ENCODE measurements at regions not wholly inside any gene's neighbourhood (a gene's known extent, or its start where the extent isn't known, plus 50 kb on each side); places are given as distances from the start of the nearest gene placed in this dataset.
"Not testable (repeated sequence)": the region's sequence is repeated elsewhere in the genome, so short reads cannot be mapped to it uniquely, and the experiment has no call there.

DNA sequence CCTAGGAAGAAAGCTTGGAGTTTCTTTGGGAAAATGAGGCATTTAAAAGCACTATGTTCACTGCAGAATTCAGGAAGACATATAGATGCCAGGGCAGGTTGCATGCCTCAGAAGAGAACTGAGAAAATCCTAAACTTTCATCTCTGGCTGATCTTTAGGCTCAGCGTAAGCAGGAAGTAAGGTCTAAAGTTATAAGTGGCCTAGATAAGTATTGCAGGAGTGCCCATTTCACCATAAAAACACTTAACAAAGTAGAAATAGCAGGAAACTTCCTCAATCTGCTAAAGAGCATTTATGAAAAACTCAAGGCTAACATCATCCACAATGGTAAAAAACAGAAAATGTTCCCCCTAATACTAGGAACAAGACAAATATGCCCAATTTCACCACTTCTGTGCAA lies 320.3 kb downstream of the BMP2 start:
- DNase-seq, result no peak

DNA sequence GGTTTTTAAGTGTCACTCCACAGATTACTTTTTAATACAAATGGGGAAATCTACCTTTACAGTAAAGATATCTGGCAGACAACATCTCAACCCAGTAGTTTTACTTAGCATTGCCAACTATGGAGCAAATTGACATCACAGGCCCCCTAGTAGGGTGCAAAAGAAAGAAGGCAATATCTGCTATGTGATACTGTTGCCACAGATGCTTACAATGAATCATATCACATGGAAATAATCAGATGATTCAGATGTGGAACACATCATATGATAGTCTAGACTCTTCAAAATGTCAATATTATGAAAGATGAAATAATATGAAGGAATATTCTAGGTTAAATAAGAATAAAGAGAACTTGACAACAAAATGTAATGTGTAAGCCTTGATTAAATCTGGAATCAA lies 322.5 kb downstream of the BMP2 start:
- no peak for DNase-seq

DNA sequence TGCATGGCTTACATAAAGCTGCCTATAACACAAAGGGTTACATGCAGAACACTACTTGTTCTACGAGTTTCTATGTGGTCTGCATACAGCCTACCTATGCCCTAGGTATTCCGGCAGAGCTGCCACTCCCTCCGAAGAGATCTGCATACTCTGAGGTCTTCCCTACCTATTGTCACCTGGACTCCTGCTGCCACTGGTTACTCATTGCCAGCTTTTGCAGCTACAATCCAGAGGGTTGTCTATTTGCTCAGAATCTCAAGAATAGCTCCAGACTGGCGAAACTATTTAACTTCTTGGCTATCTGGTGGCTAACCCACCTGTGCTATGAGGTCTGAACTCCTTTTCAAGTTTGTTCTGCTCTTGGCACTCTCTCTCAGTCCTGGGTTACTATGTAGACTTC lies 323.3 kb downstream of the BMP2 start:
- DNase-seq, result no peak

DNA sequence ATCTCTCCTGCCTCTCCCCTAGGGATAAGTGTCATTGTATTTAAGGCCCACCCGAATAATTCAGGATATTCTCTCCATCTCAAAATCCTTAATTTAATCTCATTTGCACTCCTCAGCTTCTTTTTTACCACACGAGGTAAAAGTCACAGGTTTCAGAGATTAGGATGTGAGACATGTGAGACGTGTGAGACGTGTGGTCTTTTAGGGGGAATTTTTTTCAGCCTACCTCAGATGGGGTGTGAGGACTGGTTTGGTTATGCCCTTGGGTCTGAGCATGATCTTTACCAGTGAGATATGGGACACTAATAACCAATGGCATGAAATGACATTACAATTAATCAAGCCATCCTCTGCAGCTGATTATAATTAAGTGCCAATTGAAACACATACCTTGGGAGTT lies 324.2 kb downstream of the BMP2 start:
- no peak for DNase-seq

DNA sequence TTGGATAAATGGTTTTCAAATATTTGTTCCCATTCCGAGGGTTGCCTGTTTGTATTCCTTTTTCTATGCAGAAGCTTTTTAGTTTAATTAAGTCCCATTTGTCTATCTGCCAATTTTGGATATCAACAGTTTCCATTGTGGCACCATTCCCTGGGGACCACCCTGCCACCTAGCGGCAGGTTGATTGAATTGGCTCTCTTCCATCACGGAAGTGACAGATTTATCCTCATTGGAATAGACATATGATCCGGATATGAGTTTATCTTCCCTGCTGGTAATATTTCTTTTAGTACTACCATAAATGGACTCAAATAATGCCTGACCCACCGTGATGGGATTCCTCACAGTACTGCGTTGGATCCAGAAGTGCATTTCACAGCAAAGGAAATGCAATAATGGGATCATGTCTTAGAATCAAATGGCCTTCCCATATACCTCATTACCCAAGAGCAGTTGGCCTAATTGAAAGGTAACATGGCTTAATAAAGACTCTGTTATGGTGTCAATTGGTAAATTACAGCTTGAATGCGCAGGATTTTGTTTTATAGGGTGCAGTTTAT lies 327.0 kb downstream of the BMP2 start:
- peak; percentile 23 for DNase-seq

DNA sequence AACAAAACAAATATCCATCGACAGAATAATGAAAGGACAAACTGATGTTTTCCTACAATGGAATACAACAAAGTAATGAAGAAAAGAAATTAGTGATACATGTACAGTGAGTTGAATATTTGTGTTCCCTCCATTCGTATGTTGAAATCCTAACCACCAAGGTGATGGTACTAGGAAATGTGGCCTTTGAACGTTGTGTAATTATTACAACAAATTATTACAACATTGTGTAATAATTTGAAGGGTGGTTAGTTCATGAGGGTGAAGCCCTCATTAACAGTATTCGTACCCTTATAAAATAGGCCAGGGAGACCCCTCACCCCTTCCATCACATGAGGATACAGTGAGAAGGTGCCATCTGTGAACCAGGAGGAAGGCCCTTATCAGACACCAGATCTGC lies 339.4 kb downstream of the BMP2 start:
- DNase-seq, result no peak

DNA sequence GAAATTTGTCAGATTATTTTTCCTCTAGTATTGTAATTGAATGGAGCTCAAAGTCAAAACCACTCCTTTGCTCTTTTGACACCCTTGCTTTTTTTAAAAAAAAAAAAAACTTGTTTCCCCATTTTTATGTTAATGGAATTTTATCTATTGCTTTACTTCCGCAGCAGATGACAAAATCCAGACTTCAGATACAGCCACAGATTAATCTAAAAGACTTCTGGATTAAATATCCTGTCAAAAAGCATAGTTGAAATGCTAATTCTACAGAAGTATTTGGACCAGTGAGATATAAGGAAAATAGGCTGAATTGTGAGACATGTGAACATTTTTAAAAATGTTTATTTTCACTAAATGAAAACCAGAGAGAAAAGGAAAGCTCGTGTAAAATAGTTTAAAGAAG lies 341.4 kb downstream of the BMP2 start:
- no peak for DNase-seq

DNA sequence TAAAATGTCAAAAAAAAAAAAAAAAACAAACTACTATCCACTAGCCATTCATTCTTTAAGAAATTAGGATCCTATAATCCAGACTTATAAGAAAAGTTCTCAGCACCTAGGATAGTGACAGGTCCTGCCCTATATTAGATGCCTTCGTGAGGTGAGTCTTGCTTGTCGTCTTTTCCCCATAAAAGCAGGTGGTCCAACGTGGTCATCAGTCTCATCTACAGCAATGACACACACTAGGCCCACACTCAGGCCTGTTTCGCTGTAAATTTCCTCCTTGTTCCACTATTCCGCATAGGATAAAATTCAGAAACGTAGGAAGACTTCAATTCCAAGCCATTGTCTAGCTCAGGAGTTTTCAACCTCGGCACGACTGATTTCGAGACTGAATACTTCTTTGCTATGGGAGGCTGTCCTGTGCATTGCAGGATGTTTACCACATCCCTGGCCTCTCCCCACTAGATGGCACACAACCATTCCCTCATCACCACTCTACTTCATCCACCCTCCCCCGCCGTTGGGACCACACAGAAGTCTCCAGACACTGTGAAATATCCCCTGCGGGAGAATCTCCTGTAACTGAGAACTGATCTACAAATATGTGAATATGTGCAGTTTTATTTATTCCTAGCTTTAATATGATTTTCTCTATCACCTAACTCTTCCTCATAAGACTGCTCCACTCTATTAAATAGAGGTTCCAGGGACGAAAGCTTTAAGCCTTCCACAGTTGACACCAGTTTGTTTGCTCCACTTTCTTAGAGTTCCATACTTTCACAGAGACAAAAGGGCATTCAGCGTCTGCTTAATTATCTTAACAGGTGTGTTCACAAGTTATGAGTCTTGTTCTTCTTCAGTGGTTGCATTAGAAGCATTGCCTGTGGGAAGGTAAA lies 346.3 kb downstream of the BMP2 start:
- DNase-seq, result peak; percentile 36

DNA sequence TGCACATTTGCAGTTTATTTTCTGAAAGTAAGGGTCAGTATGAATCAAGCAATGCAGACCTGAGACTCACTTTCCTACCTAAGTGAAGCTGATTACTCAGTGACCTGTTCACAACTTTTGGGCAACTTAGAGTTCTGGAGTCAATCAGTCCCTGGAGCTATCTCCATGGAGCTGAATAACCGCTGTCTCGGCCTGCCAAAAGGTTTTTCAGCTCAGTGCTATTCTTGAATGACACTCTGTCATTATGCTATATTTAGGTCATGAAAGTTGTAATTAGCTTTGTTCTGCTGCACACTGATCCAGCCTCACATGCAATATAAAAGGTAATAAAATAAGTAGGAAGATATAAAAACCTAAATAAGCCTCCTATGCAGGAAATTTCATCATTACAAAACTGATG lies 356.0 kb downstream of the BMP2 start:
- no peak for DNase-seq

DNA sequence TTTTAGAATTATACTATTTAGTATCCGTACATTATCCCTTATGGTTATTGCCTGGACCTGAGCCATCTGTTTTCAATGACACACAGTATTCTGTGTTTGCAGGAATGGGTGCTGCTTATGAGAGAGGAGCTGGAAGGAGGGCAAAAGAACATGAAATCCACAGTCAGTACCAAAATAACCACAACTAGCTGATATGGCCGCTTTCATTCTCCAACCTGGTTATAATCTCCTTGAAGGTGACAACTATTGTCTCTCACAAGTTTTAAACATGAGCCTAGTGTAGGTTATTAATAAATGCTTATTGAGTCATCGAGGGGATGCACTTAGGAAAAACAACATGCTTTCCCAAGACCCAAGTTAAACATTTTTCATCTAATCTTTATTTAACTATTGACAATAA lies 356.6 kb downstream of the BMP2 start:
- no peak for DNase-seq

DNA sequence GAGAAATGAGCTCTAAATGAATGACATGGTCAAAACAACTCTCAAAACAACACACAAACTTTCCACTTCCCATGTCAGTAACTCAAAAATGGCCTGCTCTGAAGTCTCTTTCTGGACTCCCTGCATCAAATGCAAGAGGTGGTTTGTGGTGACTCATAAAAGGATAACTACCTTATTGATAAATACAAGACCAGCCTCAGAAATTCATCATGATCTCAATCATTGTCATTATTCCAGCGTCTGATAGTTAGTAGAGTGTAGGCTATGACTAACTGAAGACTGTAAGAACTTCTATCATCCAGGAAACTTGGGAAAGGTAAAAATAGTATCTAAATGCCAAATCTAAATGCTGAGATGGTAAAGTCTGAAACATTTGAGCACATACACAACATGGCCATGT lies 369.4 kb downstream of the BMP2 start:
- DNase-seq, result no peak

DNA sequence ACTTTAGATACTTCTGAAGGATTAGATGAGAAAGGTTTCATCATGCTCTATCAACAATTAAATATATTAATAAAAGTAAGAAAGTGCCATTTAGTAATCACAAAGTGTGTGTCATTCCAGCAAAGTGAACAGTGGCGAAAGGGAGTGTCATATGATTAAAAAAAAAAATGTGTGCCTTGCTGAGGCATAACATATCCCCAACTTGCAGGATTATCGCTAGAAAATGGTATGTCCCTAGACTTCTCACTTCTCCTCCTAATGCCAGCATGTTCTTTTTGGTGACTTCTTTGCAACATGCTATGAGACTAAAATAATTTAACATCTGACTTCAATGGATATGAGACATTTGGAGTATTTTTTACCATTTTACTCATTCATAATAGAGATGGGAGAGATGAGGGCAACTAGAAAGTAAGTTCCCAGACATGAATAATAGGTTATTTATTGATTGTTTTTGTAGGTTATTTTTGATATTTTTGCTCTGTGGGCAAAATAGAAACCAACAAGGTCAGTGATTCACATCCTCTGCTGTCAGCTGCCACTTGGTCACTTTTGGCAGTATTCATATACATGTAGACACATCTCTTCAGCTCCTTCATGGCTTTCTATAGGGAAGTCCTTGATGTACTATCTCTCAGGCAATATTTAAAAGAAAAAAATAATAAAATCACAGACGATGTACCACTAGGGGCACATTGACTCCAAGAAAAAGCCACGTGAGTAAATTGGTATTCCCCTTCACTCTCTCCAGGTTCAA lies 370.1 kb downstream of the BMP2 start:
- no peak for DNase-seq

DNA sequence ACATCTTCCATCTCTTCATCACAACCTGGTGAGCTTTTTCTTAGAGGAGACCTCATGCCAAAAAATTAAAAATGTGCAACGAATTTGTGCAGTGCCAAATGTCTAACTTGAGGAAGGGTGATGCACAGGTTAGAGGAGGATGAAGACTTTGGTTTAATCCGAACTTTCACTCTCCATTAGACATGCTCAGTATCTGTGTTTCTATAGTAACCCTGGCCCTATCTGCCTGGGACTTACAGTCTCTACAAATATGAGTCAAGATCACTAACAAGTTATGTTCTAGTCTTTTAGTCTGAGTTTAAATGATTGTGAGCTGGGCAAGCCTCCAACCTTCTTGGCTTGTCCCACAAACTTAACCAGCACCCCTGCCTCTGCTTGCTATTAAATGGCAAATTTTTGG lies 377.0 kb downstream of the BMP2 start:
- no peak for DNase-seq

DNA sequence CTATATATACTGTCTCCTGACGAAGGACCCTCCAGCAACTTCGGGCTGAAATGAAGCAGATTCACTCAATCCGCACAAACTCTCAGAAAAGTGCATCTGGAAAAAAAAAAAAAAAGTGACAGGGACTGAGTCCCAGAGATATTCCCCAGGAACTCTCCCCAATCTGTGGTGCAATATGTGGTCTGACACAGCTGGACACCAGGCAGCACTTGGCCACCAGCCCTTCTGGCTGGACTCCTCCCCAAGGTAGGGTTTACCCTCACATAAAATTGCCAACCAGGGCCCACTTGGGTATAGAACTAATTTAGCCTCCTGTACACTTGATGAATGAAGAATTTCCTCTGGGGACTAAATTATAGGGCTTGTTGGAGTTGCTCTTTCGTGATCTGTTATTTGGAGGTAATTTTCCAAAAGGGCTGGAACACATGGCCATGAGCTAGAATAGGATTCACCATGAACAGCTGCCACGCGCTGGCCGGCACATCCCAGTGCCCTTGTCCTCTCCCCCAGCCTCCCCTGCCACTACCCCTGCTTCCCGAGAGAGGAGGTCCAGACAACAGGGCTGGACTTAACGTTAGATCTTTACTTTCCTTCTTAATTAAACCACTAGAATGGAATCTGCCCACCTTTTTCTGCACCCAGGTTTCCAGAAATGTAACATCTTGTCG lies 379.2 kb downstream of the BMP2 start:
- no peak for DNase-seq

DNA sequence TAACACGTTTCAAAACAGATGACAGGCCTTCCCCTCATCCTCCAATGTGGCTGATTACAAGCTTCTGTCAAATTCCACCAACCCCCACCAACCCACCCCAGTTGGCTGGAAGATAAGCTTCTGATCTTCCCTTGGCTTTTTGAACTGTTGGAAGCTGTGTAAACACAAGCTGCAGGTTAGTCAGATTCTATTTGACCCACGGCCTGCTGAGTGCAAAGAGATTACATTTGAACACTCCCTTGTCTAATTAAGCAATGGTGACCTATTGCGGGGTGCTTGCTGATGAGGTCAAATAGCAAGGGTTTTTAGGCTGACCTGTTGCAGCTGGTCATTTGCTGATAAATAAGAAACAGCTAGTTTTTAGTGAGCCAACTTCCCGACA lies 379.7 kb downstream of the BMP2 start:
- no peak for DNase-seq

DNA sequence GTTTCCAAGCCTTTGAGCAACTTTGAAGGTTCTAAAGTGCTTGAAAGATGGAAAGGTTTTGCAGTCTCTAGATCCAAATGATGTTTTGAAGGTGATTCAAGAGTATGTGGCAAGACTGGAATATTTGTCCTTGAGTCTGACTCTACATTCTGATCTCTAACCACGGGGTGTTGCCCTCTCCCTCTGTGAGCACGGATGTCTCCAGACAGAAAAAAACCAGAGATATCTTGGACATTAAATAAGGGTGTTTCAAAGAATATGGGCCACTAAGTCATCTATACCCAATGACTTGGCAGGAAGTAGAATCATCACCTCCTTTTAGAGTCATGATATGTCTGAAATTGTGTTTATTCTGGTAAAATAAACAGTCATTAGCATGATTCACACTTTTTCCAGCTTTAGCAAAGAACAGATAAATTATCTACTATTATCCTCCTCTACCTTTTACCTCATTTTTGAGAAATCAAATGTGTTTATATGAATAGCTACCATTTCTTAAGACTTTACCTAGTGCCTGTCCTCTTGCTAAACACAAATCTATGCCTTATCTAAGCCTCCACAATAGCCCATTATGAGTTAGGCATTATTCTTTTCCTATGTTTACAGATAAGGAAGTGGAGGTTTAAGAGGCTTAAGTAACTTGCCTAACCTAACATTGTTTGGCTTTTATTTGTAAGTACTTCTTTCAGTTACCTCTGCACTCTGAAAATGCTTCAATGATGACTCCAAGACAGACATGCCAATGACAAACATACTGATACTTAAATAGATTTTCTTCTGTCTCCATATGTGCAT lies 384.4 kb downstream of the BMP2 start:
- DNase-seq, result no peak

DNA sequence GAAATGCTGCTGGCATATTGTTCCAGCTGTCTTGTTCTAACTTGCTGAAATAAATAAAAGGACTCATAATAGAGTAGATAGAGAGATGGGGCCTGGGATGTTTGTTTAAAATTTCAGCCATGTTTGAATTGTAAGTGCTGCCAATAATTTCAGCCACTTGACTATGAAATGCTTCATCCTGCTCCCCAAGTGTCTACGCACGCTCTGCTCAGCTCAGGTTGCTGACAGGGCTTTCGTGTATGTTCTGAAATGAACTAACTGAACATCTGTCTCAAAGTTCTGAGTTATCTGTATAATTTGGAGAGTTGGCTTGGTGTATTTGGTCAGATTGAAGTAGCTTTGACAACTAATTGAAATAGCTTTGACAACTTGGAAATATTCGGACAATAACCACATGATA lies 387.8 kb downstream of the BMP2 start:
- no peak for DNase-seq

DNA sequence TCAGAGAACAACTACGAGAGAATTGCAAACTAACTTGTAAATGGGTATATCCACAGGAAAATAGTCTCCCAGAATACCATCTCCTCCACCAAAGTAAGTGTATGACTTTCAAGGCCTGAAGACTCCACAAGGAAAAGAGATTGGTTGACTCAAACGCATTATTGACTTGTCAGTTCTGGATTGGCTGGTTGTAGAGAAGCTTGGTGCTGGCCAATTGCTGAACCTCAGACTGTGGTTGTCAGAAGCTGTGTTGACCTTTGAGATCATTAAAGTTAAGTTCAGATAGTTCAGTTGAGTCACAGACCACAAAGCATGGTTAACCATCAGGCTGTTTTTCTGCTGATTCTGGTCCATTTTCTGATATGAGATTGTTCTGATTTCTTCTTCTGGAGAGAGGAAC lies 388.3 kb downstream of the BMP2 start:
- no peak for DNase-seq

DNA sequence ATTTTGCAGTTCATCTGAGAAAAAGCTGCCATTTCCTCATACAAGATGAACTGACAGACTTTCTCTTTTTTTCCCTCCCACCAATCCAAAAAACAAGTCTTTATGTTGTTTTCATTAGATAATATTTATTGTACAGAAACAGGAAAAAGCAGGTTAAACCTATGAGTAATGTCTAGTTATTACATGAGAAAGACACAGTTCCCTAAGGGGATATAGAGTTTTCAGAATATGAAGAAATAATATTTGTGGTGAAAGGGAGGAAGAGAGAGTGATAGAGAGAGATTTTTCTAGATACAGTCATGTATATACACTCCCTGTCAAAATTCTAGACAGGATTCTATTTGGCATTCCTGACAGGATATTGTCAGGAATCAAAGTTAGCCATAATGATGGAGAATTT lies 392.4 kb downstream of the BMP2 start:
- no peak for DNase-seq

DNA sequence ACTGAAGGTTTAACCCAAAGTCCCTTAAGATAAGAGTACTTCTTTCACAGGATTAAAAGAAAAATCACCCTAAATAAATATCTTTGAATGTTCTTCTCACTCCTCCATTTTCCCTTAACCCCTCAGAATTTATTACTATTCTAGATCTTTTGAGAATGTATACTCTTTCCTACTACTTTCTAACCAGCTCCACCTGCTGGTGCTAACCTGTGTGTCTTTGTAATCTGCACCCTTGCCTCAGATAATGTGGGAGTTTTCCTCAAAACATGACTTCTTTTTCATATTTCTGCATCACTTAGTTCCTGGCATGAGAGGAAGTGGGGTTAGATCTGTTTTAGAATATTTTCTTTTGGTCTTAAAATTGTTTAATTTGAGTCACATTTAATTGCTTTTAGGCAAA lies 394.2 kb downstream of the BMP2 start:
- DNase-seq, result no peak

DNA sequence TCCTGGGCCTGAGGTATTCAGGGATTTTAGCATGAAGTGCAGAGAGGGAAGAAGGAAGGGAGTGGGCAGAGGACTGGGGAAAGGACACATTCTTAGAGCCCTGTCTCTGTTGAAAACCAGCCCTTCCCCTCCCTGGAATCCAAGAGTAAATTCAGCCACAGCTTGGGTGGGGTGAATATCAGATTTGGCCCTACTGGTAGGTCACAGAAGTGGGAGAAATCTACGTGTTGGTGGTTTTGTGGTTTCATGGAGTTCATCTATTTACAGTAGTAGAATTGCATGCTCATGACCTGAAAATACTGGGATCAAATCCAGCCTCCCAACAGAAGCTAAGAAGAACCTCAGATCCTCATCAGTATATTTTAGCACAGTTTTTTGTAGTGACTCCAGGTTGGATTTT lies 404.4 kb downstream of the BMP2 start:
- DNase-seq, result no peak

DNA sequence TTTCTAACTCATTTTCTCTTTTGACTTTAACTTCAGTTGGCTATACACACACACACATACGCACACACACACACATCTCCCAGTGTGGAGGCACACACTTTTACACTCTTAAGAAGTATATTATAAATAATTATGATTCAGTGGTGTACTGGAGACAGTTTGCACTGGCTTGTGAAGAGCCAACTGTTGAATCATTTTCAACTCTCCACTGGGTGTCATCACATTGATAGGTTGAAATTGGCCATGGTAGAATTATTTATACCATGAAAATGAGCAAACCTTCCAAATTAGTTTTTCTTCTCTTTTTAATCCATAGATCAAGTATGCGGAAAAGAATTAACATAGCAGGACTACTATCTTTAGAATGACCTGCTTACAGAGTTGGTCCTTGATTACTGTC lies 407.1 kb downstream of the BMP2 start:
- no peak for DNase-seq

DNA sequence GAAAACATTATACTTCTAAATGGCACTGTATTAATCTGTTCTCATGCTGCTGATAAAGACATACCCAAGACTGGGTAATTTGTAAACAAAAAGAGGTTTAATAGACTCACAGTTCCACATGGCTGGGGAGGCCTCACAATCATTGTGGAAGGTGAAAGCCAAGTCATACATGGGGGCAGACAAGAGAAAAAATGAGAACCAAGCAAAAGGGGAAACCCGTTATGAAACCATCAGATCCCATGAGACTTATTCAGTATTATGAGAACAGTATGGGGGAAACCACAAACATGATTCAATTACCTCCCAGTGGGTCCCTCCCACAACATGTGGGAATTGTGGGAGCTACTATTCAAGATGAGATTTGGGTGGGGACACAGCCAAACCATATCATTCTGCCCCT lies 408.3 kb downstream of the BMP2 start:
- not testable (repeated sequence) for DNase-seq
